Natural killer cell (primary cell): ENCODE measurements at regions not wholly inside any gene's neighbourhood (a gene's known extent, or its start where the extent isn't known, plus 50 kb on each side); places are given as distances from the start of the nearest gene placed in this dataset.

ENCODE experiments used
- ATAC-seq, 3 donors: fragments of 150-1000 bp in 2 of 3; fragments of 200-7000 bp in 1 of 3; cut with Tn5 transposase; 1 replicate in 1 of 3; 2 replicates in 2 of 3; pipeline ENCODE4 v1.10.0; 2021; ENCODE audit warnings: mild to moderate bottlenecking in 2 of 3, moderate library complexity in 2 of 3
- DNase-seq, 2 donors: peaks; one replicate each; pipeline versions ENCODE4 v3.0.0 to v3.0.0-alpha.2; 2013 to 2021; ENCODE audit warnings: mixed read lengths in 1 of 2
- H3K27ac ChIP-seq: one replicate; pipeline ENCODE4 v1.5.1; 2013; ENCODE audit warnings: mild to moderate bottlenecking, low read length
- H3K27me3 ChIP-seq: one replicate; pipeline ENCODE4 v1.6.1; 2013; ENCODE audit warnings: low read length; ENCODE audit not compliant: control insufficient read depth, insufficient read depth
- H3K36me3 ChIP-seq: one replicate; pipeline ENCODE4 v1.6.1; 2013; ENCODE audit warnings: low read length; ENCODE audit not compliant: control insufficient read depth, insufficient read depth
- H3K4me1 ChIP-seq: one replicate; pipeline ENCODE4 v1.6.1; 2013; ENCODE audit warnings: low read length; ENCODE audit not compliant: control insufficient read depth, insufficient read depth
- H3K4me3 ChIP-seq: one replicate; pipeline ENCODE4 v1.5.1; 2013; ENCODE audit warnings: low read length
- H3K9me3 ChIP-seq: one replicate; pipeline ENCODE4 v1.6.1; 2013; ENCODE audit warnings: low read length; ENCODE audit not compliant: control insufficient read depth, insufficient read depth
- H3K27ac Mint-ChIP-seq, 2 donors: one replicate each; pipeline ENCODE4 v1.8.0; 2022; ENCODE audit warnings: mild to moderate bottlenecking in 2 of 2, mixed read lengths in 2 of 2, moderate library complexity in 1 of 2
- H3K27me3 Mint-ChIP-seq, 2 donors: one replicate each; pipeline ENCODE4 v1.8.0; 2022; ENCODE audit warnings: low read depth in 2 of 2, mixed read lengths in 2 of 2
- H3K36me3 Mint-ChIP-seq: one replicate; pipeline ENCODE4 v1.8.0; 2022; ENCODE audit warnings: mixed read lengths
- H3K4me1 Mint-ChIP-seq, 2 donors: one replicate each; pipeline ENCODE4 v1.8.0; 2022; ENCODE audit warnings: mixed read lengths in 2 of 2
- H3K4me3 Mint-ChIP-seq: one replicate; pipeline ENCODE4 v1.8.0; 2022; ENCODE audit warnings: mild to moderate bottlenecking, moderate library complexity, mixed read lengths
- H3K9me3 Mint-ChIP-seq, 2 donors: one replicate each; pipeline ENCODE4 v1.8.0; 2022; ENCODE audit warnings: mixed read lengths in 2 of 2
- WGBS: methylation state at CpG from one replicate; pipeline ENCODE4 v1.1.7; 2013; ENCODE audit warnings: missing lambda C conversion rate; ENCODE audit not compliant: insufficient coverage; 5-methylcytosine and 5-hydroxymethylcytosine counted together
- intact Hi-C: fragments of 100-400 bp; cut with micrococcal nuclease; formaldehyde crosslinking; loops from one replicate; pipeline ENCODE4 v1.14.2; 2022
- TF ChIP-seq, protein P1 (sequence below): fragments of 200-600 bp; IDR thresholded peaks from one replicate; pipeline ENCODE4 v1.8.0; 2022; ENCODE audit warnings: antibody characterized with exemption

DNA sequence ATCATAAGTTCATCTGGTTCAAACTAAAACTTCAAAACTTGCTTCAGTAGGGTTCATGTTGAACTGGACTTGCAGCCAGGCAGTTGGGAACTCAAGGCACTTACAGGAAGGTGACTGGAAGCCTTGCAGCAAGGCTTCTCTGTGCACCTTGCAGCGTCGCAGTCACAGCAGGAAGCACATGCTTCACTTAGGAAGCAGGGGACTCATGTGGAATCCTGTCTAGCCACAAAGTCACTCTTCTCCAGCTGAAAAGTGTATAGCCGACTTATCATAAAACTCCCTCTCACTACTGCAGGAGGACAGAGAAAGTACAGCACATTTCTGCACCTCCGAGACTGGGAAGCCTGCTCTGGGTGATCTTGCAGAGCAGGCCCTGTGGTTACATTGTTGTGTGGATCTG, 114.0 kb upstream of the PRB2 start:
- H3K4me3 Mint-ChIP-seq: no peak overlapping the region
- no peak for ATAC-seq

DNA sequence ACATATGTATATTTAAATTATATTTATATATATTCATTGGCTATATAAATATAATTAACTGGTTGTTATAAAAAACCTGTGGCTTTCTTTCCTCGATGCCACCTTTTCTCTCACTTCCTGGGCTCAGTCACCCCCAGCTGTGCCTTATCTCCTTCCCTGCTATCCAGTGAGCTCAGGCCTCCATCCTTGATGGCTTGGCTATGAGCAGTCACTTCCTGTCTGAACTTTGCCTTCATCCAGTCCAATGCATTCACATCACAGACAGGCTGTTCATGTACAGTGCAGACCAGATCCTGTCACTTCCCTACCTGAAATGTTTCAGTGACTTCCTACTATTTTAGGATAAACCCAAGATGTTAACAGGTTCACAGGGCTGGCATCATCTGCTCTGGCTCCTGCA, 115.3 kb upstream of the PRB2 start:
- no peaks in the 10 kb centered on the region for H3K4me1 Mint-ChIP-seq
- H3K27ac ChIP-seq: no peak overlapping the region
- intact Hi-C loops: no loop called here
- H3K4me3 Mint-ChIP-seq: no peak overlapping the region
- H3K36me3 ChIP-seq: no peaks in the 10 kb centered on the region
- H3K9me3 Mint-ChIP-seq: no peaks in the 10 kb centered on the region
- H3K27me3 ChIP-seq: no peaks in the 10 kb centered on the region
- no peak for DNase-seq
- no peak overlapping the region for H3K4me3 ChIP-seq
- no peak for ATAC-seq
- H3K4me1 ChIP-seq: no peaks in the 10 kb centered on the region
- H3K27me3 Mint-ChIP-seq: peaks cover 0 to 3% of the 10 kb centered on the region in 2 donors
- WGBS: 25% methylated on average over 1 of the region's 1 CpG
- TF ChIP-seq, protein P1, sequence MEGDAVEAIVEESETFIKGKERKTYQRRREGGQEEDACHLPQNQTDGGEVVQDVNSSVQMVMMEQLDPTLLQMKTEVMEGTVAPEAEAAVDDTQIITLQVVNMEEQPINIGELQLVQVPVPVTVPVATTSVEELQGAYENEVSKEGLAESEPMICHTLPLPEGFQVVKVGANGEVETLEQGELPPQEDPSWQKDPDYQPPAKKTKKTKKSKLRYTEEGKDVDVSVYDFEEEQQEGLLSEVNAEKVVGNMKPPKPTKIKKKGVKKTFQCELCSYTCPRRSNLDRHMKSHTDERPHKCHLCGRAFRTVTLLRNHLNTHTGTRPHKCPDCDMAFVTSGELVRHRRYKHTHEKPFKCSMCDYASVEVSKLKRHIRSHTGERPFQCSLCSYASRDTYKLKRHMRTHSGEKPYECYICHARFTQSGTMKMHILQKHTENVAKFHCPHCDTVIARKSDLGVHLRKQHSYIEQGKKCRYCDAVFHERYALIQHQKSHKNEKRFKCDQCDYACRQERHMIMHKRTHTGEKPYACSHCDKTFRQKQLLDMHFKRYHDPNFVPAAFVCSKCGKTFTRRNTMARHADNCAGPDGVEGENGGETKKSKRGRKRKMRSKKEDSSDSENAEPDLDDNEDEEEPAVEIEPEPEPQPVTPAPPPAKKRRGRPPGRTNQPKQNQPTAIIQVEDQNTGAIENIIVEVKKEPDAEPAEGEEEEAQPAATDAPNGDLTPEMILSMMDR: no peak
- no peaks in the 10 kb centered on the region for H3K9me3 ChIP-seq
- no peak overlapping the region for H3K27ac Mint-ChIP-seq
- no peaks in the 10 kb centered on the region for H3K36me3 Mint-ChIP-seq

More for the DNA sequence above, 114.0 kb upstream of the PRB2 start:
- H3K27me3 ChIP-seq: no peaks in the 10 kb centered on the region
- H3K27ac Mint-ChIP-seq: no peak overlapping the region
- H3K4me1 ChIP-seq: no peaks in the 10 kb centered on the region
- no peaks in the 10 kb centered on the region for H3K36me3 Mint-ChIP-seq
- no peaks in the 10 kb centered on the region for H3K36me3 ChIP-seq
- H3K9me3 ChIP-seq: no peaks in the 10 kb centered on the region
- H3K27ac ChIP-seq: no peak overlapping the region
- DNase-seq: no peak
- TF ChIP-seq, protein P1: no peak
- H3K4me1 Mint-ChIP-seq: no peaks in the 10 kb centered on the region
- 11% methylated on average over 4 of the region's 4 CpGs for WGBS
- intact Hi-C loops: no loop called here
- peaks cover 0 to 6% of the 10 kb centered on the region in 2 donors for H3K27me3 Mint-ChIP-seq
- H3K4me3 ChIP-seq: no peak overlapping the region
- H3K9me3 Mint-ChIP-seq: no peaks in the 10 kb centered on the region

DNA sequence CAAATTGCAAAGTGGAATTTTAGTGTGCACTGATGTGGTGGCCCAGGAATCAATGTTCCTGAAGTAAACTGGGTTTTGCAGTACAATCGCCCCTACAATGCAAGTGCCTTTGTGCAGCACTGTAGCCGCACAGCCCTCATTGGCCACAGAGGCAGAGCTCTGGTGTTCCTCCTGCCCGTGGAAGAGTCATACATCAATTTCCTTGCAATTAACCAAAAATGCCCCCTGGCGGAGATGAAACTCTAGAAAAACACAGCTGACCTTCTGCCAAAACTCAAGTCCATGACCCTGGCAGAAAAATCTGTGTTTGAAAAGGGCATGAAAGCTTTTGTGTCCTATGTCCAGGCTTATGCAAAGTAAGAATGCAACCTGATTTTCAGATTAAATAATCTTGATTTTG, 117.9 kb upstream of the PRB2 start:
- Histone ChIP-seq H3K9me3 (no peaks in the 10 kb centered on the region), H3K27me3 (no peaks in the 10 kb centered on the region), H3K4me1 (no peaks in the 10 kb centered on the region), H3K4me3 (no peak overlapping the region), H3K36me3 (no peaks in the 10 kb centered on the region), H3K27ac (no peak overlapping the region)
- Mint-ChIP-seq H3K27me3 (peaks cover 0 to 3% of the 10 kb centered on the region in 2 donors), H3K4me3 (no peak overlapping the region), H3K4me1 (no peaks in the 10 kb centered on the region), H3K27ac (no peak overlapping the region), H3K36me3 (no peaks in the 10 kb centered on the region), H3K9me3 (no peaks in the 10 kb centered on the region)
- WGBS: 92% methylated on average over 4 of the region's 4 CpGs
- TF ChIP-seq, protein P1: no peak
- intact Hi-C loops: no loop called here
- DNase-seq (no peak), ATAC-seq (no peak)

DNA sequence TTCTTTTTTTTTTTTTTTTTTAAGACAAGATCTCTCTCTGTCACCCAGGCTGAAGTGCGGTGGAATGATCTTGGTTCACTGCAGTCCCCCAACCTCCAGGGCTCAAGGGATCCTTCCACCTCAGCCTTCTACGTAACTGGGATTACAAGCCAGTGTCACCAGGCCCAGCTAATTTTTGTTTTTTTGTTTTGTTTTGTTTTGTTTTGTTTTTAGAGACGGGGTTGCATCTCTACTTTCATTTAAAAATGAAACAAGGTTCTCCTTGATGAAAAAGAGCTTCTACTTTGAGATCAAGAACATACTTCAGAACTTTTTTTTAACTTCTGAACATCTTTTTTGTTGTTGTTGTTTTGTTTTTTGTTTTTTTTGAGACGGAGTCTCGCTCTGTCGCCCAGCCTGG, 121.7 kb upstream of the PRB2 start:
- TF ChIP-seq, protein P1: no peak
- WGBS: 92% methylated on average over 5 of the region's 6 CpGs
- intact Hi-C loops: no loop called here
- H3K4me1 ChIP-seq: no peaks in the 10 kb centered on the region
- no peaks in the 10 kb centered on the region for H3K36me3 ChIP-seq
- Mint-ChIP-seq H3K27me3 (peaks cover 0 to 3% of the 10 kb centered on the region in 2 donors), H3K27ac (no peak overlapping the region), H3K36me3 (no peaks in the 10 kb centered on the region), H3K4me1 (no peaks in the 10 kb centered on the region), H3K9me3 (no peaks in the 10 kb centered on the region), H3K4me3 (no peak overlapping the region)
- no peak for DNase-seq
- no peak overlapping the region for H3K4me3 ChIP-seq
- no peak for ATAC-seq
- H3K27ac ChIP-seq: no peak overlapping the region
- no peaks in the 10 kb centered on the region for H3K9me3 ChIP-seq
- H3K27me3 ChIP-seq: peaks cover 2% of the 10 kb centered on the region
